Suprapubic skin (tissue), 4 donors: ENCODE measurements at regions not wholly inside any gene's neighbourhood (a gene's known extent, or its start where the extent isn't known, plus 50 kb on each side); places are given as distances from the start of the nearest gene placed in this dataset.

Source experiments
- DNase-seq, 2 donors: peaks; one replicate each; pipeline ENCODE4 v3.0.0-alpha.2; 2019; ENCODE audit warnings: low spot score in 2 of 2
- H3K27ac ChIP-seq: fragments of 200-600 bp; sonication (generic); one replicate; pipeline ENCODE4 v1.5.1; 2019
- H3K27me3 ChIP-seq: fragments of 200-600 bp; sonication (generic); one replicate; pipeline ENCODE4 v1.5.1; 2019
- H3K36me3 ChIP-seq: fragments of 200-600 bp; sonication (generic); one replicate; pipeline ENCODE4 v1.5.1; 2019
- H3K4me1 ChIP-seq: fragments of 200-600 bp; sonication (generic); one replicate; pipeline ENCODE4 v1.5.1; 2019
- H3K4me3 ChIP-seq: fragments of 200-600 bp; sonication (generic); one replicate; pipeline ENCODE4 v1.5.1; 2019; ENCODE audit warnings: mild to moderate bottlenecking
- H3K9me3 ChIP-seq: fragments of 200-600 bp; sonication (generic); one replicate; pipeline ENCODE4 v1.5.1; 2019
- CTCF ChIP-seq, 2 donors: fragments of 200-600 bp in 1 of 2; fragments of 450-650 bp in 1 of 2; sonication (generic) in 1 of 2; IDR thresholded peaks; one replicate each; pipeline ENCODE4 v1.5.1; 2016 to 2019; ENCODE audit warnings: antibody characterized with exemption in 2 of 2, mild to moderate bottlenecking in 1 of 2, moderate library complexity in 1 of 2
- EP300 ChIP-seq: sonication (generic); formaldehyde crosslinking; IDR thresholded peaks from one replicate; pipeline ENCODE4 v1.6.1; 2017; ENCODE audit warnings: antibody characterized with exemption
- POLR2A ChIP-seq, 2 donors: fragments of 450-650 bp; IDR thresholded peaks; one replicate each; pipeline ENCODE4 v1.6.1; 2017; ENCODE audit warnings: antibody characterized with exemption in 2 of 2, mild to moderate bottlenecking in 2 of 2, moderate library complexity in 2 of 2
- POLR2AphosphoS5 ChIP-seq, 3 donors: sonication (generic); formaldehyde crosslinking; IDR thresholded peaks; one replicate each; pipeline ENCODE4 v1.6.1; 2017; ENCODE audit warnings: antibody characterized with exemption in 3 of 3
- WGBS: methylation state at CpG from one replicate; pipeline ENCODE4 v1.1.5; 2018; 5-methylcytosine and 5-hydroxymethylcytosine counted together

GRCh38 chr13:22599156-22599555 lies 581.6 kb upstream of the SGCG start:
- H3K4me1 ChIP-seq = no peaks in the 10 kb centered on the region
- H3K4me3 ChIP-seq = no peak overlapping the region
- H3K27me3 ChIP-seq = no peaks in the 10 kb centered on the region
- H3K27ac ChIP-seq = no peak overlapping the region
- no peak for TF ChIP-seq EP300
- no peak for TF ChIP-seq CTCF (IDR thresholded peaks at IDR 0.05)
- no peak for TF ChIP-seq POLR2A (IDR thresholded peaks at IDR 0.05)
- no peak for TF ChIP-seq POLR2AphosphoS5 (IDR thresholded peaks at IDR 0.05)
- no peak for DNase-seq
- H3K36me3 ChIP-seq = no peaks in the 10 kb centered on the region
- H3K9me3 ChIP-seq = no peaks in the 10 kb centered on the region

DNA sequence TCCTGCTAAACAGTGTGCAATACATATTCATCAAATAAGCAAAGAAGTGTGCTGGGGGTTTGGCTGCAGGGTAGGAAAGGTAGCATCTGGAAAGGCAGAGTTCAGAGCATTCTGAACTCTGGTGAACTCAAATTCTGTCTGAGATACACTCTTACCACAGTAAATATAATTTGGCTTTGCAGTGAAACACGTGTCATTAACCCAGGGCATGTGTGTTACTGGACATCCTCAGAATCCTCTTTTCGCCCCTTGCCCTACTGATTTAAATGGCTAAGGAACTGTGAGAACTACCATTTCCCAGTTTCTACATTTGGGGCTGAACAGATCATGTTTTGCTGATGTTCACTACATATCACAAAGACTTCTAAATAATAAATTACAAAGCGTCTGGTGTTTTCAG lies 562.8 kb upstream of the SGCG start:
- Histone ChIP-seq H3K36me3 (no peaks in the 10 kb centered on the region), H3K27me3 (no peaks in the 10 kb centered on the region), H3K4me1 (no peaks in the 10 kb centered on the region), H3K9me3 (peaks cover 10% of the 10 kb centered on the region), H3K4me3 (no peak overlapping the region), H3K27ac (no peak overlapping the region)
- WGBS = 74% methylated on average over 3 of the region's 3 CpGs
- no peak for DNase-seq
- TF ChIP-seq POLR2AphosphoS5 (IDR thresholded peaks at IDR 0.05) (no peak), POLR2A (IDR thresholded peaks at IDR 0.05) (no peak)

GRCh38 chr13:22625691-22626090 lies 555.1 kb upstream of the SGCG start:
- Histone ChIP-seq H3K4me1 (no peaks in the 10 kb centered on the region), H3K4me3 (no peak overlapping the region), H3K27ac (no peak overlapping the region), H3K36me3 (no peaks in the 10 kb centered on the region), H3K27me3 (no peaks in the 10 kb centered on the region), H3K9me3 (no peaks in the 10 kb centered on the region)
- TF ChIP-seq EP300 (no peak), POLR2AphosphoS5 (IDR thresholded peaks at IDR 0.05) (no peak), POLR2A (IDR thresholded peaks at IDR 0.05) (no peak), CTCF (IDR thresholded peaks at IDR 0.05) (no peak)
- WGBS = 92% methylated on average over 5 of the region's 5 CpGs
- no peak for DNase-seq

DNA sequence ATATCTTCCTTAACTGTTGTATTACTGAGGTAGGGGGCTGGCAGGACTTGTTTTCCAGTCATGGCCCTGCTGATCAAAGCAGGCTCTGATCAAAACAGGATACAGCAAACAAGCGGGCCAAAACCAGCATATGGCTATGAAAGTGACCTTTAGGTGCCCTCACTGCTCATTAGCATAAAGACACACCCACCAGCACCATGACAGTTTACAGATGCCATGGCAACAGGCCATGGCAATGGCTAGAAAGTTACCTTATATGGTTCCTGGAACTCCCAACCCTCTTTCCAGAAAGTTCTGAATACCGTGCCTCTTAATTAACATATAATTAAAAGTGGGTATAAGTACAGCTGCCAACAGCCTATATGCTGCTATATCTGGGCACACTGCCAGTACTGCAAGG lies 551.4 kb upstream of the SGCG start:
- Histone ChIP-seq H3K4me3 (no peak overlapping the region), H3K27ac (no peak overlapping the region), H3K4me1 (no peaks in the 10 kb centered on the region), H3K9me3 (peaks cover 5% of the 10 kb centered on the region), H3K27me3 (no peaks in the 10 kb centered on the region), H3K36me3 (no peaks in the 10 kb centered on the region)
- 71% methylated on average over 2 of the region's 2 CpGs for WGBS
- TF ChIP-seq POLR2A (IDR thresholded peaks at IDR 0.05) = no peak
- TF ChIP-seq POLR2AphosphoS5 (IDR thresholded peaks at IDR 0.05) = no peak
- no peak for TF ChIP-seq CTCF (IDR thresholded peaks at IDR 0.05)
- TF ChIP-seq EP300 = no peak
- no peak for DNase-seq

- no peak for TF ChIP-seq POLR2AphosphoS5 (IDR thresholded peaks at IDR 0.05)
- no peak for TF ChIP-seq EP300
- TF ChIP-seq POLR2A (IDR thresholded peaks at IDR 0.05) = no peak
- TF ChIP-seq CTCF (IDR thresholded peaks at IDR 0.05) = no peak
Measured at GRCh38 chr13:22642088-22642487, 538.7 kb upstream of the SGCG start.

DNA sequence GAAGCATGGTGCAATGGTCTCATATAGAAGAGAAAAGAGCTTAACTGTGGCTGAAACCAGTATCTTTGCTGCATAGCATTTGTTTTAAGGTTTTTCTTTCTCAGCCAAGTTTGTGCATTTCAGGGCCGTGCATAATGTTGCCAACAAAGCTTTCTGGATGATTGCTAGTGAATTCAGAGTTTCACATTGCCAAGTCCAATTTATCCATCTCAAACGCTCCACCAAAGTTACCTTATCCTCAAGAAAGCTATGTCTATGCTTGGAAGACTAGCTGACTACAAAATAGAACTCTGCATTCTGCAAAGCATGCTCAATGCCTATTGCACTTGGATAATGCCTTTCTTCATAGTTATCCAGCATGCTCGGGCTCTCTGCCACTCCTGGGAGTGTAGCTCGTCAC lies 535.8 kb upstream of the SGCG start:
- TF ChIP-seq CTCF (IDR thresholded peaks at IDR 0.05) = no peak
- TF ChIP-seq EP300 = no peak
- TF ChIP-seq POLR2A (IDR thresholded peaks at IDR 0.05) = no peak
- no peak for TF ChIP-seq POLR2AphosphoS5 (IDR thresholded peaks at IDR 0.05)
- Histone ChIP-seq H3K4me3 (no peak overlapping the region), H3K9me3 (no peaks in the 10 kb centered on the region), H3K27me3 (no peaks in the 10 kb centered on the region), H3K4me1 (no peaks in the 10 kb centered on the region), H3K27ac (no peak overlapping the region), H3K36me3 (no peaks in the 10 kb centered on the region)
- no peak for DNase-seq
- 76% methylated on average over 4 of the region's 4 CpGs for WGBS

More at GRCh38 chr13:22642088-22642487, 538.7 kb upstream of the SGCG start:
- H3K4me3 ChIP-seq = no peak overlapping the region
- no peaks in the 10 kb centered on the region for H3K27me3 ChIP-seq
- no peaks in the 10 kb centered on the region for H3K36me3 ChIP-seq
- H3K9me3 ChIP-seq = no peaks in the 10 kb centered on the region
- no peak overlapping the region for H3K27ac ChIP-seq
- WGBS = 92% methylated on average over 8 of the region's 8 CpGs
- DNase-seq = no peak
- no peaks in the 10 kb centered on the region for H3K4me1 ChIP-seq
